ENCODE measurements at regions not wholly inside any gene's neighbourhood (a gene's known extent, or its start where the extent isn't known, plus 50 kb on each side); places are given as distances from the start of the nearest gene placed in this dataset.

- Histone ChIP-seq H3K79me1 (ENCODE audit: low read depth in 1 of 2, low read length in 2 of 2) (no peaks in the 10 kb centered on the region), H3K27ac (ENCODE audit: insufficient read depth, low read length) (no peak overlapping the region), H3K9me1 (ENCODE audit: insufficient read depth, low read length) (no peaks in the 10 kb centered on the region), H3K9ac (ENCODE audit: low read depth, low read length) (no peak overlapping the region), H3K27me3 (ENCODE audit: control insufficient read depth, insufficient read depth, low read length) (no peaks in the 10 kb centered on the region), H2AFZ (replicated peaks; ENCODE audit: low read length, poor library complexity) (no peak overlapping the region), H3K4me2 (ENCODE audit: low read depth, low read length) (no peak overlapping the region), H2AK9ac (replicated peaks; ENCODE audit: low read depth, low read length, poor library complexity) (no peak overlapping the region), H3K9me3 (ENCODE audit: control insufficient read depth, insufficient read depth, low read length) (no peaks in the 10 kb centered on the region), H2AK5ac (ENCODE audit: low read depth, low read length) (no peak overlapping the region), H2BK20ac (ENCODE audit: low read depth, low read length) (no peak overlapping the region), H4K20me1 (ENCODE audit: insufficient read depth, low read length) (no peaks in the 10 kb centered on the region), H3K18ac (ENCODE audit: low read depth, low read length) (no peak overlapping the region), H2BK5ac (ENCODE audit: low read depth, low read length, poor library complexity, severe bottlenecking) (no peak overlapping the region), H3K56ac (ENCODE audit: extremely low read depth, insufficient read depth, low read length) (no peak overlapping the region), H4K91ac (ENCODE audit: insufficient read depth, low read depth, low read length) (no peak overlapping the region), H3K23ac (ENCODE audit: low read depth, low read length) (no peak overlapping the region), H3K4me3 (ENCODE audit: insufficient read depth, low read depth, low read length) (no peak overlapping the region), H4K8ac (ENCODE audit: low read depth in 2 of 2, low read length in 2 of 2) (no peak overlapping the region), H3K14ac (replicated peaks; ENCODE audit: low read depth, low read length) (no peak overlapping the region), H3K4ac (ENCODE audit: low read depth, low read length) (no peak overlapping the region), H2BK15ac (ENCODE audit: low read depth, low read length) (no peak overlapping the region), H3K4me1 (ENCODE audit: control insufficient read depth, insufficient read depth, low read length) (no peaks in the 10 kb centered on the region), H2BK120ac (ENCODE audit: low read depth, low read length) (no peak overlapping the region), H4K5ac (ENCODE audit: low read depth, low read length) (no peak overlapping the region), H3K36me3 (ENCODE audit: control insufficient read depth, insufficient read depth, low read length) (no peaks in the 10 kb centered on the region)
- no CpG with 5 or more reads among the region's 1 CpG for WGBS, 2 experiments (ENCODE audit: extremely low coverage in 2 of 2, insufficient read length in 1 of 2)
- dilution Hi-C loops (cut with HindIII; ENCODE audit: low sequenced_read_pairs, unreplicated experiment) (no loop called here), intact Hi-C loops (cut with micrococcal nuclease) (no loop called here), in situ Hi-C loops (cut with MboI; ENCODE audit: low sequenced_read_pairs) (no loop called here)
- POLR2A ChIA-PET (ENCODE audit: unreplicated experiment): no interaction called here
- CTCF ChIA-PET: no interaction called here
- TF ChIP-seq MXI1 (IDR thresholded peaks at IDR 0.05; ENCODE audit: borderline replicate concordance, low read depth, low read length): no peak
- TF ChIP-seq RCOR1 (IDR thresholded peaks at IDR 0.05; ENCODE audit: insufficient replicate concordance, low read length): no peak
- TF ChIP-seq ELK1 (IDR thresholded peaks at IDR 0.05; ENCODE audit: borderline replicate concordance, low read depth, low read length): no peak
- TF ChIP-seq RFX5 (IDR thresholded peaks at IDR 0.05; ENCODE audit: low read depth, low read length): no peak
- TF ChIP-seq SMC3 (IDR thresholded peaks at IDR 0.05; ENCODE audit: low read depth, low read length): no peak
- TF ChIP-seq CHD1 (IDR thresholded peaks at IDR 0.05; ENCODE audit: low read depth, low read length): no peak
- TF ChIP-seq RAD21 (IDR thresholded peaks at IDR 0.05; ENCODE audit: low read length): no peak
- no peak for TF ChIP-seq MAFK (IDR thresholded peaks at IDR 0.05; ENCODE audit: low read depth, low read length)
- no peak for TF ChIP-seq USF2 (IDR thresholded peaks at IDR 0.05; ENCODE audit: low read depth, low read length)
- no peak for TF ChIP-seq NFE2L2 (IDR thresholded peaks at IDR 0.05; ENCODE audit: low read depth, low read length)
- TF ChIP-seq POLR2A (IDR thresholded peaks at IDR 0.05; ENCODE audit: low read depth, low read length): no peak
- TF ChIP-seq MAZ (IDR thresholded peaks at IDR 0.05; ENCODE audit: borderline replicate concordance, low read depth, low read length): no peak
- TF ChIP-seq CEBPB (IDR thresholded peaks at IDR 0.05; ENCODE audit: low read depth, low read length): no peak
- TF ChIP-seq FOS (IDR thresholded peaks at IDR 0.05; ENCODE audit: low read depth, low read length): no peak
- TF ChIP-seq CTCF (conservative IDR thresholded peaks at IDR 0.05; ENCODE audit: low read depth, low read length): no peak
- no peak for TF ChIP-seq BHLHE40 (IDR thresholded peaks at IDR 0.05; ENCODE audit: low read depth, low read length)
- ATAC-seq (ENCODE audit: low read depth): no peak
- DNase-seq: no peak
- no TSS peak for BruUV-seq (replicated peaks)
Measured at GRCh38 chrX:66918511-66918910, 279.6 kb upstream of the EDA2R start.
